Esophagus squamous epithelium (tissue), 5 donors: ENCODE measurements at regions not wholly inside any gene's neighbourhood (a gene's known extent, or its start where the extent isn't known, plus 50 kb on each side); places are given as distances from the start of the nearest gene placed in this dataset.

Experiments used
- DNase-seq: peaks from one replicate; lab custom pipeline; 2025; lab: John Stamatoyannopoulos, UW
- H3K27ac ChIP-seq, 4 donors: fragments of 200-600 bp; sonication (generic); one replicate each; pipeline ENCODE4 v1.5.1; 2016 to 2019; ENCODE audit warnings: mild to moderate bottlenecking in 1 of 4
- H3K27me3 ChIP-seq, 4 donors: fragments of 200-600 bp; sonication (generic); 1 replicate in 3 of 4; 2 replicates in 1 of 4; pipeline versions ENCODE4 v1.5.1 to v1.6.0; 2017 to 2021; ENCODE audit warnings: antibody characterized with exemption in 1 of 4
- H3K36me3 ChIP-seq, 3 donors: fragments of 200-600 bp; sonication (generic); one replicate each; pipeline ENCODE4 v1.5.1; 2016 to 2019
- H3K4me1 ChIP-seq, 3 donors: fragments of 200-600 bp; sonication (generic); one replicate each; pipeline ENCODE4 v1.5.1; 2017 to 2019
- H3K4me3 ChIP-seq, 4 donors: fragments of 200-600 bp; sonication (generic); 1 replicate in 3 of 4; 2 replicates in 1 of 4; pipeline ENCODE4 v1.5.1; 2016 to 2019; ENCODE audit warnings: mild to moderate bottlenecking in 2 of 4, moderate library complexity in 1 of 4
- H3K9me3 ChIP-seq, 3 donors: fragments of 200-600 bp; sonication (generic); one replicate each; pipeline ENCODE4 v1.5.1; 2016 to 2019
- CTCF ChIP-seq, 6 experiments: fragments of 450-650 bp in 4 of 6; fragments of 200-600 bp in 2 of 6; sonication (generic) in 2 of 6; IDR thresholded peaks; one replicate each; pipeline ENCODE4 v1.5.1; 2016 to 2019; ENCODE audit warnings: antibody characterized with exemption in 6 of 6, mild to moderate bottlenecking in 4 of 6, moderate library complexity in 4 of 6
- POLR2A ChIP-seq, 4 donors: fragments of 450-650 bp; IDR thresholded peaks; one replicate each; pipeline ENCODE4 v1.6.1; 2017; ENCODE audit warnings: antibody characterized with exemption in 4 of 4, mild to moderate bottlenecking in 4 of 4, moderate library complexity in 3 of 4
- WGBS, 2 donors: methylation state at CpG; one replicate each; pipeline ENCODE4 v1.1.5; 2018; 5-methylcytosine and 5-hydroxymethylcytosine counted together
- intact Hi-C: fragments of 100-400 bp; cut with DNase I; formaldehyde crosslinking; loops from one replicate; pipeline ENCODE4 v1.15.0; 2022
- donor health status: DM: yes; HTN: yes; CAD: no.

GRCh38 chr14:79939235-79939634, 272.1 kb downstream of the DIO2 start:
- intact Hi-C loops = no loop called here
- Histone ChIP-seq H3K27me3 (no peaks in the 10 kb centered on the region), H3K36me3 (no peaks in the 10 kb centered on the region), H3K9me3 (no peaks in the 10 kb centered on the region), H3K4me3 (no peak overlapping the region), H3K27ac (no peak overlapping the region), H3K4me1 (no peaks in the 10 kb centered on the region)
- WGBS, 2 donors = 60 to 71% methylated on average over 6 of the region's 6 CpGs
- no peak for TF ChIP-seq POLR2A (IDR thresholded peaks at IDR 0.05)
- no peak for TF ChIP-seq CTCF (IDR thresholded peaks at IDR 0.05)
- DNase-seq = no peak

GRCh38 chr14:79938185-79938584, 273.1 kb downstream of the DIO2 start:
- no peaks in the 10 kb centered on the region for H3K36me3 ChIP-seq
- H3K27ac ChIP-seq = no peak overlapping the region
- no peak overlapping the region for H3K4me3 ChIP-seq
- H3K4me1 ChIP-seq = no peaks in the 10 kb centered on the region
- no peaks in the 10 kb centered on the region for H3K9me3 ChIP-seq
- TF ChIP-seq POLR2A (IDR thresholded peaks at IDR 0.05) (no peak), CTCF (IDR thresholded peaks at IDR 0.05) (no peak)
- intact Hi-C loops = no loop called here
- WGBS, 2 donors = 56 to 64% methylated on average over 3 of the region's 3 CpGs
- DNase-seq = no peak
- H3K27me3 ChIP-seq = no peaks in the 10 kb centered on the region

- H3K9me3 ChIP-seq = no peaks in the 10 kb centered on the region
- no peak overlapping the region for H3K4me3 ChIP-seq
- TF ChIP-seq POLR2A (IDR thresholded peaks at IDR 0.05) (no peak), CTCF (IDR thresholded peaks at IDR 0.05) (no peak)
- no peak overlapping the region for H3K27ac ChIP-seq
- no peaks in the 10 kb centered on the region for H3K36me3 ChIP-seq
- intact Hi-C loops = no loop called here
- no peak for DNase-seq
- no peaks in the 10 kb centered on the region for H3K4me1 ChIP-seq
- H3K27me3 ChIP-seq = no peaks in the 10 kb centered on the region
Observed at GRCh38 chr14:79937433-79937832, 273.9 kb downstream of the DIO2 start.

GRCh38 chr14:79924551-79924950, 286.8 kb downstream of the DIO2 start:
- no peaks in the 10 kb centered on the region for H3K9me3 ChIP-seq
- WGBS, 2 donors = 49 to 57% methylated on average over 2 of the region's 2 CpGs
- no peak for DNase-seq
- no peaks in the 10 kb centered on the region for H3K36me3 ChIP-seq
- H3K4me3 ChIP-seq = no peak overlapping the region
- intact Hi-C loops = no loop called here
- no peaks in the 10 kb centered on the region for H3K27me3 ChIP-seq
- TF ChIP-seq POLR2A (IDR thresholded peaks at IDR 0.05) = no peak
- no peak for TF ChIP-seq CTCF (IDR thresholded peaks at IDR 0.05)
- H3K27ac ChIP-seq = no peak overlapping the region
- H3K4me1 ChIP-seq = no peaks in the 10 kb centered on the region

GRCh38 chr14:79920180-79920692, 291.1 kb downstream of the DIO2 start:
- WGBS, 2 donors = 70 to 76% methylated on average over 7 of the region's 7 CpGs
- no peaks in the 10 kb centered on the region for H3K36me3 ChIP-seq
- DNase-seq = no peak
- no peak overlapping the region for H3K4me3 ChIP-seq
- no peaks in the 10 kb centered on the region for H3K9me3 ChIP-seq
- TF ChIP-seq POLR2A (IDR thresholded peaks at IDR 0.05) (no peak), CTCF (IDR thresholded peaks at IDR 0.05) (no peak)
- H3K27me3 ChIP-seq = no peaks in the 10 kb centered on the region
- no peak overlapping the region for H3K27ac ChIP-seq
- no peaks in the 10 kb centered on the region for H3K4me1 ChIP-seq
- intact Hi-C loops = no loop called here
